ENCODE measurements at regions not wholly inside any gene's neighbourhood (a gene's known extent, or its start where the extent isn't known, plus 50 kb on each side); places are given as distances from the start of the nearest gene placed in this dataset.

DNA sequence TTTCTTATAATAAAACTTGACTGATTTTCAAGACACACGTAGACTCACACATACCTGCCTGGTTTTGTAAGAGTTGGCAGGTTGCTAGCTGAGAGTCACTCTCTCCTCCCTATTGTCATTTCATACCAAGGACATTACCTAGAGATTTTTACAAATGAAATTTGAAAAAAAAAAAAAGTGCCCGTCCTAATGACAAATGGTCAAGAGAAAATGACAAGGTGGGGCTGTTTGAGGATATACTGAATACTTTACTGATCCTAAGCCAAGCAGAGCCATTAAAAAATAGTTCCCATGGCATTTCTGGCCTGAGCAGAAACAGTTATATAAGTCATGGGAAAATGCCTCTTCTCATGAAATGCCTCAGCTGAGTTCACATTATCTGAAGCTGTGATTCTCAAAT, 150.2 kb downstream of the DYRK2 start:
- no peak for DNase-seq

DNA sequence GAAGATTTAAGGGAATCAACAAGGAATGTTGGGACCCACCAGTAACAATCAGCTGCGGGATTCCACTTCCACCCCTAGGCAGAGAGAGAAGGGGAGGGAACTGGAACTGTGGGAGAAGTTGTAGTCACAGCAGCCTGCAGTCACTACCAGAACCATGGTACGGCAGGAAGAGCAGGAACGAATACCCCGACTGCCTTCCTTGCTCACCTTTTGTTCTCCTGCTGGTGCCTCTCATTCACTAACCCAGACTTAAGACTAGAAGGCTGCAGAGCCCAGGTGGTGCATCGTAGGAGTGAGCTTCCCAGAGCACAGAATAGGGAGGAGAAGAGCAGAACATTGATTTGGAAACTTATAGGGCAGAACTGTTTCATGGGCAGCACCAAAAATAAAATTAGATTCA, 154.2 kb downstream of the DYRK2 start:
- DNase-seq: no peak

DNA sequence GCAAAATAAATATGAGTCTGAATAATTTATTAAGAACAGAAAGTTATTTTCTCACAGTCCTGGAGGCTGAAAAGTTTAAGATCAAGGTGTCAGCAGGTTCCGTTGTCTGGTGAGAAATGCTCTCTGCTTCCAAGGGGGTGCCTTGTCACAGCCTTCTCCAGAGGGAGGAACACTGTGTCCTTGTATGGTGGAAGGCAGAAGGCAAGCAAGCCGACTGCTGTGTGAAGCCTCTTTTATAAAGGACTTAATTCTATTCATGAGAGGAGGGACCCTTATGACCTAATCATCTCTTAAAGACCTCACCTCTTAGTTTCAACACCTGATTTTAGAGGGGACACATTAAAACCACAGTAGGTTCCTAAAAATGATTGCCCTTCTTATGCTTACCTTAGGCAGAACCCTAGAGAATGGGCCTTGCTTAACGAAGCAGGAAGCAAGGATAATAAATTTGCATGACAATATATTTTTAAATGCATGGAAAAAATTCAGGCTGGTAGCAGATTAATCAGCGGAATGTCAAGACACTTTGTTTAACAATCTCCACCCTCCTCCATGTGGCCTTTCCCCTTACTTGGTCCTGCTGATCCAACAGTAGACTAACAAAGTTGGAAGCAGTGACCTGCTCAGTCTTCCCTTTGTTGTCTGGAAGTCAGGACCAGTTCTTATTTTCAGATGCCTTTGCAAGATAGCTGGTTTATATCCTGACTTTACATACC, 154.9 kb downstream of the DYRK2 start:
- no peak for DNase-seq

DNA sequence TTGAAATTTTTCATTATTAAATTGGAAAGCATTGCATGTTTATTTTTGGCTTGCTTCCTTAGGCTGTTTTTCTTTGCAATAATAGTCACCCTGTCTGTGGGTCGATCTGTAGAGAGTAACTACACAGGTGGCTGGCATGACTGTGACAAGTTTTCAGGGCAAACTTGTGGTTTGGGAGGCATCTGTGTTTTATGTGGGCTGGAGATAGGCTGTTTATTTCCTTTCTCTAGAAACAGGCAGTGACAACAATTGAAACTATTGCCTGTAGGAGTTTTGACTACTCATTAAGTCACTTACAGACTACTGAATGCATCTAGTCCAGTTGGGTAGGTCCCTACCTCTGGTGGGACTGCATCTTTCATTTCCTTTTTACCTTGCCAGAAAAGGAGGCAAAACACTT, 155.6 kb downstream of the DYRK2 start:
- peak; percentile 67 for DNase-seq

DNA sequence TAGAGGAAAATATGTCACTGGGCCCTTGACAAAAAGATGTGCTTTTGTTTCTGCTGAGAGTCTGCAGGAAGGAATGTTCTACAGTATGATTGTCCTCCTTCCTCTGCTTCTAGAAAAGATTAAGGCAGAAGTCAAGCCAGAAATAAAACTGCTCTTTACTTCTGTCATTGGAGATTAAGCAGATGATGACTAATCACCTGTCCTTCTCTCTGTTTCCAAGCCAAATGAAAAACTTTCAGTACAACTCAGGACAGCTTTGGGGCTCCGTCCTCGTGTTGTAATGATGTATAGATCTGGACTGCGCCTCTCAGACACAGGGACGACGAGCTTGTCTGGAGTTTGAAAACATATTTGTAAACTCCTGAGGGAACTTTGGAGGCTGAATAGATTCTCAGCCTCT, 159.3 kb downstream of the DYRK2 start:
- no peak for DNase-seq

DNA sequence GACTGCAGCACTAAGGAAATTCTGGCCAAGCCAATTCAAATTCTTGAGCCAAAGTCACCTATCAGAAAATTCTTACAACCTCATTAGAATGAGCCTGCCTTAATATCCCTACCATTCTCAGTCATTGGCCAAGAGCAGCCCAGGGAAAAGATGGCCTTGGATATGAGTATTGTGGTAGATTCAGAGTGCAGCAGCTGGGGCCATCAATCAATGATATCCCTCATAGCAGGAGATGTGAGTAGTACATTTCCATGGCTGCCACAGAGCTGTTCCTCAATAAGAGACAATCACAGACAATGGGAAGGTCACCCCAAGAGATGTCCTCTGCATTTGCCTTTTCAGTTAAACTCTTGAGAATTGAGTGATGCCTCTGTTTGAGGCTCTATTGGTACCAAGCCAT, 161.6 kb downstream of the DYRK2 start:
- no peak for DNase-seq

DNA sequence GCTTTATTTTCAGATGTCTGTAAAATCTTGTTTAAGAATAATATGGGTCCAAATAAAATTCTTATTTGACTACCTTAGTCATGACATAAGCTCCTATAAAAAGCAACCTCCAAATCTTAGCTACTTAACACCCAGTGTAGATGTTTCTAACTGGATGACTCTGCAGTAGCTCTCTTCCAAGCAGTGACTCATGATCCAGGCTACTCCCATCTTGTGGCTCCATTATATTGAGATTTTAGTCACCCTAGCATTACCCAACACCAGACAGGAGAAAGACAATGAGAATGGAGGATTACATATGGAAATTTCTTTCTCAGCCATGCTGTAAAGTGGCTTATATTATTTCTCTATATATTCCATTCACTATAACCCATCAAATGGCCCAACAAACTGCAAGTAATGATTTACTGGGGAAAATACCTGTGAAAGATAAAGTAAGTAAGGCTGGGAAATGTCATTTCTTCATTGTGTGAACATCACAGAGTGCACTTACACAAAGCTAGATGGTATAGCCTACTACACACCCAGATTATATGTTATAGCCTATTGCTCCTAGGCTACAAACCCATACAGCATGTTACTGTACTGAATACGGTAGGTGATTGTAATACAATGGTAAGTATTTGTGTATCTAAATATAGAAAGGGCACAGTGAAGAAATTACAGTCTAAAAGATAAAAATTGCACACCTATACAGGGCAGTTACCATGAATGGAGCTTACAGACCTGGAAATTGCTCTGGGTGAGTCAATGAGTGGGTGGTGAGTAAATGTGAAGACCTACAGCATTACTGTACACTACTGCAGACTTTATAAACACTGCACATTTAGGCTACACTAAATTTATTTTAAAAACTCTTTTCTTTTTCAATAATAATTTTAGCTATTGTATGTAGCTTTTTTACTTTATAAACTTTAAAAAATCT, 163.2 kb downstream of the DYRK2 start:
- DNase-seq: no peak

DNA sequence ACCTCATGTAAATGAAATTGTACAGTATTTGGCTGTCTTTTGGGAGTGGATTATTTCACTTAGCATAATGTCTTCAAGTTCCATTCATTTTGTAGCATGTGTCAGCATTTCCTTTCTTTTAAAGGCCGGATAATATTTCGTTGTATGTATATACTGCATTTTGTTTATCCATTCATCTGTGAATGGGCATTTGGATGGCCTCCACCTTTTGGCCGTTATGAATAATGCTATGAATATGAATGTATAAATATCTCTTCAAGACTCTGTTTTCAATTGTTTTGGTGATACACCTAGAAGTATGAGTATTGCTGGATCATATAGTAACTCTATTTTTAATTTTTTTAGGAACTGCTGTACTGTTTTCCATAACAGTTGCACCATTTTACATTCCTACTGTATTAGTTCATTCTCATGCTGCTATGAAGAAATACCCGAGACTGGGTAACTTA, 164.9 kb downstream of the DYRK2 start:
- no peak for DNase-seq

DNA sequence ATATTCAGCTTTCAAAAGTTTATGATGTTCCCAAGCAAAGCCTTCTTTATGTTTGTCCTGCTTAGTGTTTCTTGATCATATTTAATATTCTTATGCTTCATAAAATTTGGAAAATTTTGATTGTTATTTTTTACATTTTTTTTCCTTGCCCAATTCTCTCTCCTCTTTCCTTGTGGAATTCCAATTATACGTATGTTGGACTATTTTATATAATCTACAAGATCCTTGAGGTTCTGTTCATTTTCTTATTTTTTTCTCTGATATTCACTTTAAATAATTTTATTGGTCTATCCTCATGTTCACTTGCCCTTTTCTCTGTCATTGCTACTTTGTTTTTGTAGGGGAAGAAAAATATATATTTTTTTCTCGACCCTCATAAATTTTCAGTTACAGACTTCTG, 167.7 kb downstream of the DYRK2 start:
- no peak for DNase-seq

DNA sequence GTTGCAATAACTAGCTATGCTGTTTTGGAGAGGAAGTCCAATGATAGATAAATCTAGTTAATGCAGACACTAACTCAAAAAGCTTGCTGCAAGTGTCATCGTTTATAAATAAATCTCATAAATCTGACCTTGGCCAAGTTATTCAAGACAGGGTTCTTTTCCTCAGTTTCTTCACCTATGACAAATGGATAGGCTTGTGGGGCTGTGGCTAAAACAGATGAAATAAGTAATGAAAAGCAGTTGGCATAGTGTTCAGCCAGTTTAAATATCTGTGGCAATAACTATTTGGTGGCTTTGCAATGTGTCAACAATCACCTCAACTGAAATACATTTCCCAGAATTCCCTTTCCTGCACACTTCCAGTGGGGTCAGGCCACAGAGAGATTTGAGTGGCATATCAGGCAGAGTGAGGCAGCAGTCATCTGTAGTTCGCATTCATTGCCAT, 169.9 kb downstream of the DYRK2 start:
- DNase-seq: no peak

DNA sequence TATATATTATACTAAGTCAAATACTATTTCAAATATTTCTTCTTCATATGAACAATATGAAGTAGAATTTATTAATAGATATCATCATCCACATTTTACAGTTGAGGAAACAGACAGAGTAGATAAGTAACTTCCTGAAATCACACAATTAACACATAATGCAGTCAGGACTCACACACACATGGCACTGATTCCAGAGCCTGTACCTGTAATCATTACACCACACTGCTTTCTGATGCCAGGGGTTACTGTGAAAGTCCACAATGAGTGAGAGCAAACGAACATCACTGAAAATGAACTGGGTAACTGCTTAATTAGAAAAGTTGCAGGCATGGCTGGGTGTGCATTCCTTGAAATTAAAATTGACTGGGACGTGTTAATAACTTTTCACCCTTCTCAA, 169.3 kb upstream of the IFNG-AS1 start:
- DNase-seq: no peak

DNA sequence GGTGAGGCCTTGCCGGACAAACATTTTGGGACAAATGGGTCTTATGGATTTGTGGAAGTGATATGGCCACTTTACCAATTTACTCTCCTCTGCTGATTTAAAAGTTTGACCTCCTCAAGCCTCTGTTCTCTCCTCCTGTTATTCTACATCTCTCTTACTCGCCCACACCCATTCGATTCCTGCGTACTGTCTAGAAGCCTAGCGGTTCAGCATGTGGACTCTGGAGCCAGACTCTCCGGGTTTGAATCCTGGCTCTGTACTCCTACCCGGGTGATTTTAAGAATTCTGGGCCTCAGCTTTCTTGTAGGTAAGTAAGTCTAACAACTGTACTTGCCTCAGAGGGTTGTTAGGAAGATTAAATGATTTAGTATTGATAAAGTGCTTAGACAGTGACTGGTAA, 168.6 kb upstream of the IFNG-AS1 start:
- DNase-seq: no peak

DNA sequence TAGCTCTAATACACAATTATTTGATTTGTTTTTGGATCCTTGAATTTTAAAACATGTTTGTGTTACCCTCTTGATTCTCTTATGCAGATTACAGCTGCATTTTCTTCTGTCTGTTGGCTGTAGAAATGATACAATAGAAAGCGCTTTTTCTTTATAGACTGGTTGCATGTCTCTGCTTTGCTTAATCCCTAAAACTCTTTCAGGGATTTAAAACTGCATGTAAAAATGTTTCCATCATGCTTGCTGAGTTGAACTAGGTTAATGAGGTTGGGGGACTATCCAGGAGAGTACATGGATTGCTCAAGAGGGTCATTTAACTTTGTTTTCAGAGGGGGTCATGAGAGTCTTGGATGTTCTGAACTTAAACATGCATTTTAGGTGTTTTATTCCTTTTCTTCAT, 166.4 kb upstream of the IFNG-AS1 start:
- DNase-seq: no peak

DNA sequence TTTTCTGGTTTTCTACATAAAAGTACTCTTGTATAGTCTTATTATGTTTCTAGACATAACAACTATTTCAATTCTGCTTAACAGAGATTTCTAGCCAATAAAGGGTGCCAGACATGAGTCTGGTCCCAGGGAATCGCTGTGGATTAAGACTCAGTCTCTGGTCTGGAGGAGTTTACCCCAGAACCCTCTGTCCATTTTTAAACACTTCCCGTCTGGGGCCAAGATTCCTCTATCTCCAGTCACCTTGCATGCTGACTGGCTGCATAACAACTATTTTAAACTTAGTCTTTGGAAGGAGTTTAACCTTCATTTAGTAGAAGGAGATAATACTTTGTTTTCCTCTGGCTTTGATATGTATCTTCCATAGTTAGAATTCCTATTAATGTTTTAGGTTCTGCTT, 163.1 kb upstream of the IFNG-AS1 start:
- no peak for DNase-seq

DNA sequence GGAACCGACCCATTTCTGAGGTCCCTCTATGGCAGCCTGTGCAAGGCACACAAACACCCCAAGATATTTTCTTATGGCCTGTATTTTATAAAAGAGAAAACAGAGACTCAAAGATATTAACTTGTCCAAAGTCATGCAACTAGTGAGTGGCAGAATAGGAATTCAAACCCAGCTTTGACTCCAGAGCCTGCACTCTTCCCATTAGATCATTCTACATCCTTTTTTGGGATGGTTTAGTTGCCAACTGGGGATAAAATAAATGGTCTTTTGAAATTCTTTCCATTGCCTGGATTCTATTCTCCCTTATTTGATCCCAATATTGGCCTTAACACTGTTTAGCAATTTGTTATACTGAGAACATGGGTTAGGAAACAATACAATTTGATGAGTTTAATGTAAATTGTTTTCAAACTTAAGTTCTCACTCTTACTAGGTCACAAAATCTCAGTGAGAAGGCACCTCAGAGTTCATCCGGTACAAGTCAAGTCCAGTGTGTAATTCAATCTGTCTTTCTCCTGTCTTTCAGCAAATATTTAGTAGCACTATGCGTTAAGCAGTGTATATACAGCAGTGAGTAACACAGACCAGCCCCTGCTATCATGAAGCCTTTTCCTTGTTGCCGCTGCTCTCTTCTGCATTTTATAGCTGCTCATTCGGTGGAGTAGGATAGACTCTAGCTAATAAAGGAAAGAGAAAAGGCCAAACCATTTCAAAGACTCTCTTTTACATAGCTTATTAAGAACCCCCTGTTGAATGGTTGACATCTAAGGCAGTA, 162.1 kb upstream of the IFNG-AS1 start:
- DNase-seq: no peak

DNA sequence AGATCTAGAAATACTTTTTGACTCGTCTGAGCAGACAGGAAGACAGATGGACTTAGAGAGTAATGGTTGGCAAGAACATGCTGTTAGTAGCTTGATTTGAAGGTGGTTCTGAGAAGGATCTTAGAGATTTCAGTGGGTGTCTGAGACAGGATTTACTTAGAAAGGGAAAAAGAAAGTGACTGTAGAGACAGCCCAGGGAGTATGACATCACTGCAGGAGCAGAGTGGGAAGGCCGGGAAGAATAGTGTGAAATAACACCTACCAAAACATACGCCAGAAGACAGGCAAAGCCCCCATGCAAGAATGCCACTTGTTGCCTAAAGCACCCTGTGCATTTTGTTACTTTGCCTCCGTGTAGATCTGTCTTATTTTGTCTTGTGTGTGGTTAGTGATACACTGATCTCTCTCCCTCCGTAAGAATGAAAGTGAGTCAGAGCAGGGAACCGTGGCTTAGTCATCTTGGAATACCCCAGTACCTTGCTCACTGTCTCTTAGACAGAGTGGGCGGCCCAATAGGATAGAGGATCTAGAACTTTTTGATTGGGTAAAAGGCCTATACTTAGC, 161.3 kb upstream of the IFNG-AS1 start:
- DNase-seq: peak; percentile 75

DNA sequence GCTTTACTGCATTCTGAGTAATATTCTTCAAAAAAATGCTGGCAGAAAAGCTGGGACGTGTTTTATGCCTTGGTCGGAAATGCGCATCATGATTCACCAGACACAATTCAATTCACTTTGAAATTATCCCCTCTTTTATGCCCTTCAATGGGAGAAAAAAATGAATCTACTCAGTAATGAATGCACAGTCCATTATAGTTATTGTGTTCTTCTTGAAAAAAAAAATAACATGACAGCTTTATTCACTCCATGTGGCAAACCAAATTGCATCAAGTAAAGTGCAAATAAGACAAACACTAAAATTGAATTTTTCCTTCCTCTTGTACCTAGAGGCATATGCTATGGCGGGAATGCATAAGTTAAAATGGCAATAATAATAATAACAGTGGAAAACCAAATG, 159.4 kb upstream of the IFNG-AS1 start:
- DNase-seq: no peak

DNA sequence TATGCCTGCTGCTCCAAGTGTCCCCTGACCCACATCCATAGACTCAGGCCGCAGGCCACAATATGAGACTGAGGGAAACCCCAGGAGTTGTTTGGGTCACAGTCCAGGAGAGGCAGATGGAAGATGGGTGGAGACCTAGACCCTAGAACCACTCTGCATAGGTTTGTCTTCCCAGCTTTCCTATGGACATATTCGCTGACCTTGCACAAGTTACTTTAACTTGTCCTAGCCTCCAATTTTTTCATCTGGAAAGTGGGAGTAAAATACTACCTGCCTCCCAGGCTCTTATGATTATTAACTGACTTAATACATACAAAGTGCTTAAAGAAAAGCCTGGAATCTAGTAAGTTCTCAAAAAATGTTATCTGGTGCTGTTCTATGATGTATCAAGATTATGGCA, 157.1 kb upstream of the IFNG-AS1 start:
- no peak for DNase-seq

DNA sequence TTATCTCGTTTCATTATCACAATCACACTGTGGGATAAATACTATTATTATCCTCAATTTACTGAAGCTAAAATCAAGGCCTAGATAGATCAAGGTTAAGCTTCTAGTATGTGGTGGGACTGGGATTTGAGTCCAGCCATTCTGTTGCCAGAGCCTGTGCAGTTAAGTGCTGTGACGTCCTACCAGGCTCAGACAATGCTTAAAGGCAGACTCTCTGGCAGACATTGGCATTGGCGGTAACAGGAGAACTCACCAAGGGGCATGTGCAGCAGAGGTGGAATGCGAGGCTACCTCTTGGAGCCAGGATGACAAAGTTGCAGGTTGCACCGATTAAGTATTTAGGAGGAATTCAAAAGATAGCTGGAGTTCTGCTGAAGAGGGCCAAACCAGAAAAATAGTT, 155.6 kb upstream of the IFNG-AS1 start:
- DNase-seq: no peak

DNA sequence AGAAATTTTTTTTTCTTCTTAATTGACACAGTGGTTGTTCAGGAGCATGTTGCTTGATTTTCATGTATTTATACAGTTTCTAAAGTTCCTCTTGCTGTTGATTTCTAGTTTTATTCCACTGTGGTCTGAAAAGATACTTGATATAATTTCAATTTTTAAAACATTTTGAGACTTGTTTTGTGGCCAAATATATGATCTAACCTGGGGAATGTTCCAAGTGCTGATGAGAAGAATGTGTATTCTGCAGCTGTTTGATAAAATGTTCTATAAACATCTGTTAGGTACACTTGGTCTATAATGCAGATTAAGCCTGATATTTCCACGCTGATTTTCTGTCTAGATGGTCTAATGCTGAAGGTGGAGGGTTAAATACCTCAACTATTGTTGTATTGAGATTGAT, 151.4 kb upstream of the IFNG-AS1 start:
- no peak for DNase-seq

DNA sequence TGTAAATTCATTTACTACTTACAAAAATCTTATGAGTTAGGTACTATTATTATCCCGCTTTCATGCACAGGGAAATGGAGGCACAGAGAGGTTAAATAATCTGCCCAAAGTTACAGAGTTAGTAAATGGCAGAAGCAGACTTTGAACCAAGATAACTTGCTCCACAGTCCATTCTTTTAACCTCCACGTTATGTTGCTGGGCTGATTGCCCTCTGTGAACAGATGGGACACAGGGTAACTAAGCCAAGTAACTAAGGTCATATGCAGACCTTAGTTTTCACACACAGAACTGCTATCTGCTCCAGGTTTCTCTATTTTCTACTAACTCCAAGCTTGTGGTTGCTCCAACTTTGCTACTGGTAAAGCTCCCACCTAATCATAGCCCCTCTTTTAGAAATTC, 147.1 kb upstream of the IFNG-AS1 start:
- DNase-seq: no peak

DNA sequence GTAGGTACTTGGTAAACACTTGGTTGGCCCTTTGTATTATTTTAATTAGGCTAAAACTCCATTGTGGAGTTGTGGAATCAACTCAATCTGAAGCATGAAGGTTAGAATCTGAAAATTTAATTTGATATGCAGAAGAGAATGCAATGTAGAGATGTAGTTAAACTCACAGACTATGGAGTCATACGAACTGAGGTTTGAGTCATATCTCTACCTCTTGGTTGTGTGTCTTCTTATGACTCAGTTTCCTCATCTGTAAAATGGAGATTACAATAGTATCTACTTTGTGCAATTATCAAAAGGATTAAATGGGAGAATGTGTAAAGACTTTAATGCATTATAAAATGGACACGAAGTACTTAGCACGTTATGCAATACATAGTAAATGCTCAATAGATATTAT, 146.0 kb upstream of the IFNG-AS1 start:
- no peak for DNase-seq

DNA sequence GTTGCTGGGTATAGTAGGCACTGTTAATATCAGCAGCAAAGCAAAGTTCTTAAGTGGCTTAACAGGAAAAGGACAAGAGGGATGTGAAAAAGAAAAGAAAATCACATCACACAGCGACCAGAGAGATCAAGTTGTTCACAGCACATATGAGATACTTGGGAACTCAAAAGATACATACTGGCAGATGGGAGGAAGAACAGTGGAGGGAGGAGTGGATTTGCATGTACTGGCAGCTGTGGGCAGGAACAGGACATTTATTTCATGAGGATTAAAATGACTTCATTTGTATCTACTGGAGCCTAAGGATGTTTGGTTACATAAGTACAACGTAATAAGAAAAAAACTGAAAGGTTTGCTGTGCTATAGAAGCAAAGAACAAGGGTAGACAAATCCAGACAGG, 136.5 kb upstream of the IFNG-AS1 start:
- no peak for DNase-seq
